ENCODE measurements at regions not wholly inside any gene's neighbourhood (a gene's known extent, or its start where the extent isn't known, plus 50 kb on each side); places are given as distances from the start of the nearest gene placed in this dataset.

GRCh38 chr6:22519237-22519636 is 50.1 kb upstream of the HDGFL1 start:
- no peak for TF ChIP-seq CTCF (IDR thresholded peaks at IDR 0.05; ENCODE audit: low read depth, low read length)
- H3K27me3 ChIP-seq: no peaks in the 10 kb centered on the region
- H3K36me3 ChIP-seq: no peaks in the 10 kb centered on the region
- no peak for DNase-seq (ENCODE audit: low read depth in 1 of 2, low spot score in 1 of 2)
- no peak overlapping the region for H3K27ac ChIP-seq
- no peak overlapping the region for H3K4me3 ChIP-seq
- H3K9me3 ChIP-seq (ENCODE audit: low read depth): no peaks in the 10 kb centered on the region
- H3K4me1 ChIP-seq (ENCODE audit: low read depth): no peaks in the 10 kb centered on the region
